ENCODE measurements at regions not wholly inside any gene's neighbourhood (a gene's known extent, or its start where the extent isn't known, plus 50 kb on each side); places are given as distances from the start of the nearest gene placed in this dataset.

DNA sequence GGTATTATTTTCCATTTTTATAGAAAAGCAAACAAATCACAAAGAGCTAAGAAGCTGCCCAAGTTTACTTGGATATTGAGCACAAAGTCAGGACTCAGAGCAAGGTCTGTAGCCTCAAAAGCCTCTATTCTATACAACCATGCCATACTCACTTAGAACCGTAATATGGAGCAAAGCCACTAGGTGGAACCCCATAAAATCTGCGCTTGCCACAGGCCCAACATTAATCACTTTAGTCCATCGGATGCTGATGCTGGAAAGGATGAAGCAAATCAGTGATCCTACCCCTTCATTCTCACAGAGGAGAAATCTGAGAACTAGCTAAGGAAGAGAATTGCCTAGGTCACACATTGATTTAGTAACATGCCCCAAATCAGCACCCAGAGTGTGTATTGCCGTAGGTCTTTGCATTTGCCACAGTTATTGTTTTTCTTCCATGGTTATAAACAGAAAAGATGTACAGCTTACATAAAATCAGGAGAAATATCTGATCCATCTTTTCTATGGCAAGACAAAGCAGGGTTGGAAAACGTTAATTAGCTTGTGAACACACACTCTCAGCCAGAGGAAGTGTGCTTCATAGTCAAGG, 56.7 kb upstream of the RAB38 start:
- ChIA-PET CTCF (interaction anchor here (0.7 to 6.1 kb wide), 24 partner anchors 9 to 325 kb away, joined by 3 to 119 read pairs (median 4); no protein-coding TSS in a partner anchor), POLR2A (no interaction called here)

DNA sequence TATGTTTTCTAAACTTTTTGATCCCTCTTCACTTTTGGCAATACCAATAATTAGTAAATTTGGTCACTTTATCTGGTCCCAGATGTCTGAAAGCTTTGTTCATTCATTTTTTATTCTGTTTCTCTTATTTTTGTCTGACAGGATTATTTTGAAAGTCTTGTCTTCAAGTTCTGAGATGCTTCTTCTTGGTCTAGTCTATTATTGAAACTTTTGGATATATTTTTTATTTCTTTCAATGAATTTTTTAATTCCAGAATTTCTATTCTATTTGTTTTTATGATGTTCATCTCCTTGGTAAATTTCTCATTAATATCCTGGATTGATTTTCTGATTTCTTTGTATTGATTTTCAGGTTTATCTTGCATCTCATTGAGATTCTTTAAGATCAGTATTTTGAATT, 54.1 kb upstream of the RAB38 start:
- TF ChIP-seq, protein P1, sequence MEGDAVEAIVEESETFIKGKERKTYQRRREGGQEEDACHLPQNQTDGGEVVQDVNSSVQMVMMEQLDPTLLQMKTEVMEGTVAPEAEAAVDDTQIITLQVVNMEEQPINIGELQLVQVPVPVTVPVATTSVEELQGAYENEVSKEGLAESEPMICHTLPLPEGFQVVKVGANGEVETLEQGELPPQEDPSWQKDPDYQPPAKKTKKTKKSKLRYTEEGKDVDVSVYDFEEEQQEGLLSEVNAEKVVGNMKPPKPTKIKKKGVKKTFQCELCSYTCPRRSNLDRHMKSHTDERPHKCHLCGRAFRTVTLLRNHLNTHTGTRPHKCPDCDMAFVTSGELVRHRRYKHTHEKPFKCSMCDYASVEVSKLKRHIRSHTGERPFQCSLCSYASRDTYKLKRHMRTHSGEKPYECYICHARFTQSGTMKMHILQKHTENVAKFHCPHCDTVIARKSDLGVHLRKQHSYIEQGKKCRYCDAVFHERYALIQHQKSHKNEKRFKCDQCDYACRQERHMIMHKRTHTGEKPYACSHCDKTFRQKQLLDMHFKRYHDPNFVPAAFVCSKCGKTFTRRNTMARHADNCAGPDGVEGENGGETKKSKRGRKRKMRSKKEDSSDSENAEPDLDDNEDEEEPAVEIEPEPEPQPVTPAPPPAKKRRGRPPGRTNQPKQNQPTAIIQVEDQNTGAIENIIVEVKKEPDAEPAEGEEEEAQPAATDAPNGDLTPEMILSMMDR (IDR thresholded peaks at IDR 0.05; ENCODE audit: insufficient read depth, low read length, missing control alignments) = no peak
- CTCF ChIA-PET = interaction anchor here (6.1 kb wide), 1 partner anchor 312 kb away, joined by 119 read pairs; no protein-coding TSS in a partner anchor
- no peak for DNase-seq (ENCODE audit: low read depth, low spot score)
- no peak overlapping the region for H3K4me3 ChIP-seq (ENCODE audit: low read depth, low read length)
- POLR2A ChIA-PET = no interaction called here

More for the DNA sequence above, 56.7 kb upstream of the RAB38 start:
- no peak for DNase-seq (ENCODE audit: low read depth, low spot score)
- H3K4me3 ChIP-seq (ENCODE audit: low read depth, low read length) = no peak overlapping the region
- TF ChIP-seq, protein P1 (IDR thresholded peaks at IDR 0.05; ENCODE audit: insufficient read depth, low read length, missing control alignments) = peak; percentile 46

All from AG04449 (cell line).